ENCODE measurements at regions not wholly inside any gene's neighbourhood (a gene's known extent, or its start where the extent isn't known, plus 50 kb on each side); places are given as distances from the start of the nearest gene placed in this dataset.
"Not testable (repeated sequence)": the region's sequence is repeated elsewhere in the genome, so short reads cannot be mapped to it uniquely, and the experiment has no call there.

DNA sequence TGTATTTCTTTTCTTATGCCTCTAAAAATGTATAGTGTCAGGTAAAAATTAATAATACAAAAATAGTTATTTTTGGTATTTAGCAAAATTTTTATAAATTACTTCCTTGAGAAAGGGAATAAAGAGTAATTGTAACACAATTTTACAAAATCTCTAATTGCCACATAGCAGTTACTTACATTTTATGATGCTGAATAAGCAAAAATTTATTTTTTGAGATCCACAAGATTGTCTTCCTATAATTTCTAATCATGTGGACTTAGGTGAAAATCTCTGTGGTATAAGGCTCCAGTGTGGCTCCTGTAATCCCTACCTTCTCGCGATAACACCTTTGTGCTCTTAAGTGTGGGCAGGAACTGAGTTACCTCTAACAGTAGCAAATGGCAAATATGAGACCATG is 487.1 kb upstream of the ZNF337 start:
- H3K36me3 Mint-ChIP-seq; H3K27ac Mint-ChIP-seq; H3K4me1 Mint-ChIP-seq; DNase-seq (ENCODE audit: low spot score in 2 of 2); H3K4me3 Mint-ChIP-seq; H3K9me3 Mint-ChIP-seq; ATAC-seq: not testable (repeated sequence)

- not testable (repeated sequence) for H3K36me3 Mint-ChIP-seq; H3K4me3 Mint-ChIP-seq; H3K9me3 Mint-ChIP-seq; ATAC-seq; DNase-seq (ENCODE audit: low spot score in 2 of 2); H3K4me1 Mint-ChIP-seq; H3K27ac Mint-ChIP-seq
These were observed 484.7 kb upstream of the ZNF337 start for GRCh38 chr20:26181364-26181763.

GRCh38 chr20:26171875-26172274 is 475.2 kb upstream of the ZNF337 start:
- H3K36me3 Mint-ChIP-seq, result not testable (repeated sequence)

DNA sequence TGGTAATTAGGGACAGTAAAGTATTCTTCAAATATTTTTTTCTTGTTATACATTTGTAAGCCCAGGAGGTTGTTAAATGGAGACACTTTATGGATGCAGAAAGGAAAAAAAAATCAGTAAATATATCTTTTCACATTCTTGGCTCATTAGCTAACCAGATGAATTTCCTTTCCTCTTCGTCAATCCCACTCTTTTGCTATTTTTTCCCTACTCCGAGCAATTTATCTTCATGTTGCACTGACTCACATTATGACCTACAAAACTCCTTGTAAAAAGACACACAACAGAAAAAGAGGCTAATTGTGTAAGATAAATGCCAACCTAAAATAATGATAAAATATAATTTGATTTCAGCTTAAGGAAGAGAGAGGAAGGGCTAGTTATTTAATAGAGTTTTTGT is 472.9 kb upstream of the ZNF337 start:
- H3K36me3 Mint-ChIP-seq, result no peaks in the 10 kb centered on the region
- DNase-seq (ENCODE audit: low spot score in 2 of 2) (no peak), ATAC-seq (no peak)
- no peak overlapping the region for H3K4me3 Mint-ChIP-seq
- no peaks in the 10 kb centered on the region for H3K4me1 Mint-ChIP-seq
- no peak overlapping the region for H3K27ac Mint-ChIP-seq
- no peaks in the 10 kb centered on the region for H3K9me3 Mint-ChIP-seq

More at GRCh38 chr20:26171875-26172274, 475.2 kb upstream of the ZNF337 start:
- not testable (repeated sequence) for DNase-seq (ENCODE audit: low spot score in 2 of 2); ATAC-seq; H3K4me1 Mint-ChIP-seq; H3K4me3 Mint-ChIP-seq; H3K27ac Mint-ChIP-seq; H3K9me3 Mint-ChIP-seq

DNA sequence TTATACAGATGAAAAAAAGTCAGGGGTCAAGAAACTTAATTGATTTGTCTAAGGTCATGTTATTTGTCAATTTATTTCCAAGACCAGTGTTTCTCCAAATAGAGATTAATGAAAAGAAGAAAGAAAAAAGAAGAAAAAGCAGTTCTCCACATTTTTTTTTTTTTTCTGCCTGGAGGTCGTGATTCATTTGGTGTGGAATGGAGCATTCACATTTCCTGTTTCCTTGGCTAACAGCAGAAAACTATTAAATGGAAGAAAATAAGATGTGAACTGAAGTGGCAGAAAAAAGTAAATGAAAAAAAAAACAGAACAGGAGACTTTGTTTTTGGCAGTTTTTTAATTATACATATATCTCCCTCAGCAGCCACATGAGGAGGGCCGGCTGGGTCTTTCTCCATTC is 470.8 kb upstream of the ZNF337 start:
- Mint-ChIP-seq H3K36me3 (no peaks in the 10 kb centered on the region), H3K27ac (no peak overlapping the region), H3K4me1 (no peaks in the 10 kb centered on the region), H3K4me3 (no peak overlapping the region), H3K9me3 (no peaks in the 10 kb centered on the region)
- ATAC-seq, result no peak
- no peak for DNase-seq (ENCODE audit: low spot score in 2 of 2)

- Mint-ChIP-seq H3K4me3 (no peak overlapping the region), H3K36me3 (no peaks in the 10 kb centered on the region), H3K27ac (no peak overlapping the region), H3K4me1 (no peaks in the 10 kb centered on the region), H3K9me3 (no peaks in the 10 kb centered on the region)
- DNase-seq (ENCODE audit: low spot score in 2 of 2) (no peak), ATAC-seq (no peak)
These were observed 467.2 kb upstream of the ZNF337 start for GRCh38 chr20:26163890-26164289.

- H3K4me1 Mint-ChIP-seq; H3K9me3 Mint-ChIP-seq; DNase-seq (ENCODE audit: low spot score in 2 of 2); H3K4me3 Mint-ChIP-seq; H3K36me3 Mint-ChIP-seq; H3K27ac Mint-ChIP-seq; ATAC-seq: not testable (repeated sequence)
These were observed 466.5 kb upstream of the ZNF337 start for GRCh38 chr20:26163151-26163550.

DNA sequence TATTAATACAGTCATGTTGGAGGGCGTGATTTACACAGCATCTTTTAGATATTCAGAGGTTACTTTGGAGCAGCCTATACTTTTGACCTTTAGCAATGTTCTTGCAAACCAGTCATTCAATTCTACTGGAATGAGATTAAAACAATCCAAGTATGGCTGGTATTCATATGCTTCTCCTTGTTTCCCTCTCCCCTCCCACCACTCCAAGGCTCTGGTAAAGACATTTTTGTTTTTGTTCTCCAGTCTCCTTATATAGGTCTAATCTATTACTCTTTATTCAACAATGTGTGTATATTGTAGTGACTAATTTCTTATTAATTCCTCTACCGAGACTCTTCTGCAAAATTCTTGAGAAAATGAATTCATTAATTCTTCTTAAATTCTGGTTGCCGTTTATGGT is 465.1 kb upstream of the ZNF337 start:
- not testable (repeated sequence) for DNase-seq (ENCODE audit: low spot score in 2 of 2); H3K36me3 Mint-ChIP-seq; H3K9me3 Mint-ChIP-seq; H3K27ac Mint-ChIP-seq; H3K4me1 Mint-ChIP-seq; ATAC-seq; H3K4me3 Mint-ChIP-seq

DNA sequence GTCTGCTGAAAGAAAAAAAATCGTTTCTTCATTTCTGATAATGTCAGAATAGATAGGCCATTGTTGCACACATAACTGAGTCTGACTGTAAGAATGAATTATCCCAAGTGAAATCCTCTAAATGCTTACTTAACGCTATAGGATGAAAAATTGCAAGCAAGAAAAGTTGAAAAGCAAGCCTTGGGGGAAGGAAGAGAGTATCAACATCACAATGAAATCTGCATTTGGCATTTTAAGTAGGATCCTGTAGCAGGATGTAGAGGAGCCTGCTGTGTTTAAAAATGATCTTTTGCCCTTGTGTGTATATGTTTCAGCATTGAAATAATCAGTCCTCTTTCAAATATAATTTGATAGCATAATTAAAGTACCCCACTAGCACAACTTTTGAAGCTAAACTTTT is 464.3 kb upstream of the ZNF337 start:
- not testable (repeated sequence) for H3K4me3 Mint-ChIP-seq, ATAC-seq, H3K9me3 Mint-ChIP-seq

GRCh38 chr20:26154224-26154623 is 457.6 kb upstream of the ZNF337 start:
- DNase-seq (ENCODE audit: low spot score in 2 of 2) (no peak), ATAC-seq (no peak)
- Mint-ChIP-seq H3K4me3 (no peak overlapping the region), H3K4me1 (no peaks in the 10 kb centered on the region), H3K36me3 (no peaks in the 10 kb centered on the region), H3K27ac (no peak overlapping the region), H3K9me3 (peaks cover 2% of the 10 kb centered on the region)

More for the DNA sequence above, 464.3 kb upstream of the ZNF337 start:
- not testable (repeated sequence) for H3K4me1 Mint-ChIP-seq; H3K27ac Mint-ChIP-seq; H3K36me3 Mint-ChIP-seq; DNase-seq (ENCODE audit: low spot score in 2 of 2)

GRCh38 chr20:26135325-26136110 is 438.9 kb upstream of the ZNF337 start:
- Mint-ChIP-seq H3K9me3 (no peaks in the 10 kb centered on the region), H3K4me1 (no peaks in the 10 kb centered on the region), H3K36me3 (no peaks in the 10 kb centered on the region), H3K4me3 (no peak overlapping the region), H3K27ac (no peak overlapping the region)
- DNase-seq (ENCODE audit: low spot score in 2 of 2), result no peak
- no peak for ATAC-seq

GRCh38 chr20:26134606-26135005 is 438.0 kb upstream of the ZNF337 start:
- no peak overlapping the region for H3K4me3 Mint-ChIP-seq
- no peak for ATAC-seq
- no peak for DNase-seq (ENCODE audit: low spot score in 2 of 2)
- no peak overlapping the region for H3K27ac Mint-ChIP-seq
- H3K4me1 Mint-ChIP-seq, result no peaks in the 10 kb centered on the region
- no peaks in the 10 kb centered on the region for H3K9me3 Mint-ChIP-seq
- no peaks in the 10 kb centered on the region for H3K36me3 Mint-ChIP-seq

GRCh38 chr20:26133794-26134193 is 437.1 kb upstream of the ZNF337 start:
- H3K4me1 Mint-ChIP-seq, H3K27ac Mint-ChIP-seq, ATAC-seq: not testable (repeated sequence)

DNA sequence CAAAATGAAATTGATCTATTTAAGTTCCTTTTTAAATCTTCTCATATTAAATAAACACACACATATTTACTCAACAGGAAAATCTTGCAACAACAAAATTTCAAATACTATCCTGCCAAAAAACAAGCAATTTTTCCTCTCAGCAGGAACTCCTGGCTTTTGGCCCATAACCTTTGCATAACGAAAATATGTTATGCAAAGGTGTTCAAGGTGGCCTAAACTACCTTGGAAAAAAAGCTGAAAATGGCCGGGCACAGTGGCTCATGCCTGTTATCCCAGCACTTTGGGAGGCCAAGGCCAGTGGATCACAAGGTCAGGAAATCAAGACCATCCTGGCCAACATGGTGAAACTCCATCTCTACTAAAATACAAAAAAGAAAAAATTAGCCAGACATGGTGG is 424.3 kb upstream of the ZNF337 start:
- not testable (repeated sequence) for H3K9me3 Mint-ChIP-seq; H3K4me3 Mint-ChIP-seq; H3K4me1 Mint-ChIP-seq; ATAC-seq; H3K36me3 Mint-ChIP-seq; DNase-seq (ENCODE audit: low spot score in 2 of 2); H3K27ac Mint-ChIP-seq

More at GRCh38 chr20:26133794-26134193, 437.1 kb upstream of the ZNF337 start:
- not testable (repeated sequence) for H3K36me3 Mint-ChIP-seq; H3K9me3 Mint-ChIP-seq; DNase-seq (ENCODE audit: low spot score in 2 of 2); H3K4me3 Mint-ChIP-seq

DNA sequence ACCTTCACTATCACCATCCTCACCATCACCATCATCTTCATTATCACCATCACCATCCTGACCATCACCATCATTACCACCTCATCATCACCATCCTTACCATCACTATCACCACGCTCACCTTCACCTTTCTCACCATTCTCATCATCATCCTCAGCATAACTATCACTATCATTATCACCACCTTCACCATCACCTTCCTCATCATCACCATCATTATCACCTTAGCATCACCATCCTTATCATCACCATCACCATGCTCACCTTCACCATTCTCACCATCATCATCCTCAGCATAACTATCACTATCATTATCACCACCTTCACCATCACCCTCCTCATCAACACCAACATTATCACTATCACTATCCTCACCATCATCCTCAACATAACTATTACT is 397.8 kb upstream of the ZNF337 start:
- ATAC-seq; H3K27ac Mint-ChIP-seq; H3K4me1 Mint-ChIP-seq; H3K4me3 Mint-ChIP-seq; H3K9me3 Mint-ChIP-seq; H3K36me3 Mint-ChIP-seq; DNase-seq (ENCODE audit: low spot score in 2 of 2): not testable (repeated sequence)

- H3K4me1 Mint-ChIP-seq, H3K27ac Mint-ChIP-seq, H3K9me3 Mint-ChIP-seq: not testable (repeated sequence)
These were observed 395.3 kb upstream of the ZNF337 start for GRCh38 chr20:26091921-26092320.

More at GRCh38 chr20:26091921-26092320, 395.3 kb upstream of the ZNF337 start:
- not testable (repeated sequence) for DNase-seq (ENCODE audit: low spot score in 2 of 2); ATAC-seq; H3K36me3 Mint-ChIP-seq; H3K4me3 Mint-ChIP-seq
